H9 (cell line): ENCODE measurements at regions not wholly inside any gene's neighbourhood (a gene's known extent, or its start where the extent isn't known, plus 50 kb on each side); places are given as distances from the start of the nearest gene placed in this dataset.

Experiments
- DNase-seq: peaks from one replicate; pipeline ENCODE4 v3.0.0-alpha.2; 2017
- H2AFZ ChIP-seq: one replicate; pipeline ENCODE4 v1.6.1; 2013; ENCODE audit warnings: mild to moderate bottlenecking, low read length, control low read depth, moderate library complexity
- H2AK5ac ChIP-seq: 2 replicates; pipeline ENCODE4 v1.6.1; 2013; ENCODE audit warnings: low read length, control low read depth, mixed read lengths; ENCODE audit not compliant: insufficient read length
- H2BK120ac ChIP-seq: one replicate; pipeline ENCODE4 v1.6.1; 2013; ENCODE audit warnings: low read depth, mild to moderate bottlenecking, low read length, control low read depth, inconsistent platforms; ENCODE audit not compliant: poor library complexity, severe bottlenecking
- H2BK12ac ChIP-seq: 2 replicates; pipeline ENCODE4 v1.6.1; 2013; ENCODE audit warnings: low read length, control low read depth, mixed read lengths, low read depth; ENCODE audit not compliant: insufficient read length
- H2BK15ac ChIP-seq: 2 replicates; pipeline ENCODE4 v1.6.1; 2013; ENCODE audit warnings: low read depth, low read length, control low read depth
- H2BK20ac ChIP-seq: one replicate; pipeline ENCODE4 v1.6.1; 2013; ENCODE audit warnings: low read depth, mild to moderate bottlenecking, low read length, control low read depth, inconsistent platforms; ENCODE audit not compliant: poor library complexity, severe bottlenecking
- H2BK5ac ChIP-seq: 2 replicates; pipeline ENCODE4 v1.6.1; 2013; ENCODE audit warnings: low read length, control low read depth, mixed read lengths; ENCODE audit not compliant: insufficient read length
- H3K14ac ChIP-seq: 2 replicates; pipeline ENCODE4 v1.6.1; 2013; ENCODE audit warnings: low read length, control low read depth; ENCODE audit not compliant: insufficient read depth
- H3K18ac ChIP-seq: 2 replicates; pipeline ENCODE4 v1.6.1; 2013; ENCODE audit warnings: low read depth, mild to moderate bottlenecking, mixed read lengths, low read length, control low read depth; ENCODE audit not compliant: insufficient read length
- H3K23ac ChIP-seq: 2 replicates; pipeline ENCODE4 v1.6.1; 2013; ENCODE audit warnings: low read length, control low read depth, mixed read lengths, low read depth; ENCODE audit not compliant: insufficient read length
- H3K23me2 ChIP-seq: 2 replicates; pipeline ENCODE4 v1.6.1; 2013; ENCODE audit warnings: low read depth, mild to moderate bottlenecking, mixed read lengths, low read length, control low read depth; ENCODE audit not compliant: insufficient read length, poor library complexity, severe bottlenecking
- H3K27ac ChIP-seq: 2 replicates; pipeline ENCODE4 v1.5.1; 2013; ENCODE audit warnings: low read length, control low read depth, mixed read lengths, low read depth; ENCODE audit not compliant: insufficient read length
- H3K27me3 ChIP-seq: 2 replicates; pipeline ENCODE4 v1.6.1; 2013; ENCODE audit warnings: low read length, control low read depth, inconsistent platforms; ENCODE audit not compliant: insufficient read depth
- H3K4ac ChIP-seq: 2 replicates; pipeline ENCODE4 v1.6.1; 2013; ENCODE audit warnings: low read depth, mild to moderate bottlenecking, control low read depth, inconsistent platforms, low read length, moderate library complexity
- H3K4me1 ChIP-seq: 2 replicates; pipeline ENCODE4 v1.6.1; 2013; ENCODE audit warnings: low read length, control low read depth, inconsistent platforms; ENCODE audit not compliant: insufficient read depth
- H3K4me2 ChIP-seq: 2 replicates; pipeline ENCODE4 v1.6.1; 2013; ENCODE audit warnings: low read length, control low read depth, mixed read lengths; ENCODE audit not compliant: insufficient read length, insufficient read depth
- H3K56ac ChIP-seq: 2 replicates; pipeline ENCODE4 v1.6.1; 2013; ENCODE audit warnings: low read depth, mild to moderate bottlenecking, mixed read lengths, low read length, control low read depth; ENCODE audit not compliant: insufficient read length
- H3K79me1 ChIP-seq: 2 replicates; pipeline ENCODE4 v1.6.1; 2013; ENCODE audit warnings: low read depth, mild to moderate bottlenecking, moderate library complexity, low read length, control low read depth, inconsistent platforms; ENCODE audit not compliant: insufficient read depth, poor library complexity, severe bottlenecking
- H3K79me2 ChIP-seq: 2 replicates; pipeline ENCODE4 v1.6.1; 2013; ENCODE audit warnings: low read length, control low read depth, inconsistent platforms; ENCODE audit not compliant: insufficient read depth
- H3K9ac ChIP-seq: 2 replicates; pipeline ENCODE4 v1.6.1; 2013; ENCODE audit warnings: low read length, control low read depth, mixed read lengths; ENCODE audit not compliant: insufficient read length; ENCODE audit errors: extremely low read depth
- H3K9me3 ChIP-seq: one replicate; pipeline ENCODE4 v1.6.1; 2013; ENCODE audit warnings: low read depth, low read length, inconsistent platforms; ENCODE audit not compliant: control insufficient read depth
- H3T11ph ChIP-seq: one replicate; pipeline ENCODE4 v1.6.1; 2013; ENCODE audit warnings: mild to moderate bottlenecking, low read length, control low read depth, inconsistent platforms
- H4K20me1 ChIP-seq: one replicate; pipeline ENCODE4 v1.6.1; 2013; ENCODE audit not compliant: control insufficient read depth, insufficient read length, insufficient read depth
- H4K5ac ChIP-seq: 2 replicates; pipeline ENCODE4 v1.6.1; 2013; ENCODE audit warnings: low read depth, mild to moderate bottlenecking, mixed read lengths, low read length, control low read depth; ENCODE audit not compliant: insufficient read length
- H4K8ac ChIP-seq: replicated peaks from 2 replicates; pipeline ENCODE4 v1.6.1; 2013; ENCODE audit warnings: low read length, control low read depth, mixed read lengths, low read depth; ENCODE audit not compliant: insufficient read length
- H4K91ac ChIP-seq: 2 replicates; pipeline ENCODE4 v1.6.1; 2013; ENCODE audit warnings: low read depth, mild to moderate bottlenecking, moderate library complexity, mixed read lengths, low read length, control low read depth; ENCODE audit not compliant: insufficient read length
- H3K27ac Mint-ChIP-seq, 3 experiments: 2 replicates in 2 of 3; 3 replicates in 1 of 3; pipeline ENCODE4 v1.8.0; 2020 to 2021; ENCODE audit warnings: mixed read lengths in 3 of 3, mild to moderate bottlenecking in 1 of 3, moderate library complexity in 1 of 3
- H3K27me3 Mint-ChIP-seq: 2 replicates; pipeline ENCODE4 v1.8.0; 2021; ENCODE audit warnings: low read depth, mild to moderate bottlenecking, moderate library complexity, mixed read lengths
- H3K36me3 Mint-ChIP-seq, 3 experiments: 2 replicates in 2 of 3; 3 replicates in 1 of 3; pipeline ENCODE4 v1.8.0; 2020 to 2021; ENCODE audit warnings: low read depth in 3 of 3, mixed read lengths in 3 of 3; ENCODE audit not compliant: insufficient read depth in 1 of 3
- H3K4me1 Mint-ChIP-seq, 2 experiments: 2 replicates each; pipeline ENCODE4 v1.8.0; 2020; ENCODE audit warnings: mixed read lengths in 2 of 2
- H3K4me3 Mint-ChIP-seq, 2 experiments: 2 replicates in 1 of 2; 3 replicates in 1 of 2; pipeline ENCODE4 v1.8.0; 2020 to 2021; ENCODE audit warnings: mild to moderate bottlenecking in 2 of 2, mixed read lengths in 2 of 2, moderate library complexity in 1 of 2
- H3K9me3 Mint-ChIP-seq, 2 experiments: 2 replicates in 1 of 2; 3 replicates in 1 of 2; pipeline ENCODE4 v1.8.0; 2020; ENCODE audit warnings: mild to moderate bottlenecking in 2 of 2, mixed read lengths in 2 of 2, moderate library complexity in 1 of 2
- whole genome bisulfite sequencing: extraction: QIAGEN DNeasy Blood & Tissue Kit; methylation state at CpG from one replicate; pipeline ENCODE4 v1.1.7; 2013; ENCODE audit warnings: missing lambda C conversion rate, low lambda C conversion rate, mixed read lengths; ENCODE audit not compliant: insufficient read length; ENCODE audit errors: extremely low coverage; 5-methylcytosine and 5-hydroxymethylcytosine counted together
- TF ChIP-seq, protein P1 (sequence below): fragments of 200-600 bp; sonication (generic); conservative IDR thresholded peaks from 3 replicates; pipeline ENCODE4 v1.8.0; 2021; ENCODE audit warnings: antibody characterized with exemption, mild to moderate bottlenecking

DNA sequence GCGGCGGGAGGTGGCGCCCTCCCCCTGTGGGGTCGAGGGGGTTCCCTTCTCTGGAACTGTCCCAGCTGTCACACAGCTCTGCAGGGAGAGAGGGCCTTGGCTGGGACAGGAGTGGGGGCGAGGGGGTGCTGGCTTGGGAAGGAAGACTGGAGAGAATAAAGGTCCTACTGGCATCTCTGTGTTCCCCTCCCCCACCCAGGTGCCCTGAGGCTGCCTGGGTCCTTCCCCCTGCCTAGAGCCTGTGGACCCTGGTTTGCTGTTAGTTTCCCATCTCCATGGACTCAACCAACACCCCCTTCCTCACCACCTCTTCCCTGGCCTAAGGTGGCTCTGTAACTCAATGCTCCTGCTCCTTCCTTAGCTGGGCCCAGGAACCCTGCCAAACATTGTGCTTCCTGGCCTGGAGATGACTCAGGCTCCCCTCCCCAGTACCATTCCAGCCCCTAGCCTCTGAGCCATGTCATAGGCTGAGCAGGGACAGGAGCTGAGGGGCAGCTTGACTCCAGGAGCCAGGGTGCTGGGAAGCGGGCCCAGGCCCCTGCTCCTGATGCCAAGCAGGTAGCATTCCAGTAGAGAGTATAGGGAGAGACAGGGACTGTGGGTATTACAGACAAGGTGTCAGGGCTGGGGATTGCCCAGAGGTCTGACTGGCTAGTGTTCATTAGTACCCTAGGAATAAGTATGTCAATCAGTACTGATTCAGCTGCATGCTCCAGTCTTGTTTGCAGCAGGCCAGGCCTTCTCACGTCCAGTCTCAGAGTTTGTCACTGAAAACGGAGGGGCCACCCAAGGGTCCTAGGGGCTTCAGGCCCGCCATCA lies 100.7 kb downstream of the EFNB1 start:
- Mint-ChIP-seq H3K36me3 (peaks cover 0 to 4% (median 0%) of the 10 kb centered on the region in 3 experiments; a peak in 1 of 7 replicates), H3K4me3 (no peak overlapping the region), H3K4me1 (peaks cover 3 to 5% of the 10 kb centered on the region in 2 experiments; a peak in 2 of 4 replicates), H3K9me3 (peaks cover 44 to 45% of the 10 kb centered on the region in 2 experiments), H3K27me3 (peaks cover 1% of the 10 kb centered on the region; the same call in 1 of the 2 replicates), H3K27ac (no peak overlapping the region)
- H4K5ac ChIP-seq = no peak overlapping the region
- no peak overlapping the region for H3K14ac ChIP-seq
- no peak overlapping the region for H4K91ac ChIP-seq
- TF ChIP-seq, protein P1, sequence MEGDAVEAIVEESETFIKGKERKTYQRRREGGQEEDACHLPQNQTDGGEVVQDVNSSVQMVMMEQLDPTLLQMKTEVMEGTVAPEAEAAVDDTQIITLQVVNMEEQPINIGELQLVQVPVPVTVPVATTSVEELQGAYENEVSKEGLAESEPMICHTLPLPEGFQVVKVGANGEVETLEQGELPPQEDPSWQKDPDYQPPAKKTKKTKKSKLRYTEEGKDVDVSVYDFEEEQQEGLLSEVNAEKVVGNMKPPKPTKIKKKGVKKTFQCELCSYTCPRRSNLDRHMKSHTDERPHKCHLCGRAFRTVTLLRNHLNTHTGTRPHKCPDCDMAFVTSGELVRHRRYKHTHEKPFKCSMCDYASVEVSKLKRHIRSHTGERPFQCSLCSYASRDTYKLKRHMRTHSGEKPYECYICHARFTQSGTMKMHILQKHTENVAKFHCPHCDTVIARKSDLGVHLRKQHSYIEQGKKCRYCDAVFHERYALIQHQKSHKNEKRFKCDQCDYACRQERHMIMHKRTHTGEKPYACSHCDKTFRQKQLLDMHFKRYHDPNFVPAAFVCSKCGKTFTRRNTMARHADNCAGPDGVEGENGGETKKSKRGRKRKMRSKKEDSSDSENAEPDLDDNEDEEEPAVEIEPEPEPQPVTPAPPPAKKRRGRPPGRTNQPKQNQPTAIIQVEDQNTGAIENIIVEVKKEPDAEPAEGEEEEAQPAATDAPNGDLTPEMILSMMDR = no peak
- peaks cover 4% of the 10 kb centered on the region for H3K9me3 ChIP-seq
- no peak overlapping the region for H2AK5ac ChIP-seq
- no peak overlapping the region for H3K27ac ChIP-seq
- H3K23ac ChIP-seq = no peak overlapping the region
- no peak overlapping the region for H2BK120ac ChIP-seq
- no peaks in the 10 kb centered on the region for H4K20me1 ChIP-seq
- DNase-seq = no peak
- H3K23me2 ChIP-seq = no peaks in the 10 kb centered on the region
- H2BK5ac ChIP-seq = no peak overlapping the region
- no peak overlapping the region for H2BK20ac ChIP-seq
- H3K9ac ChIP-seq = no peak overlapping the region
- H3K4me2 ChIP-seq = no peak overlapping the region
- WGBS = no CpG with 5 or more reads among the region's 9 CpGs
- no peaks in the 10 kb centered on the region; the same call in 1 of the 2 replicates for H3K27me3 ChIP-seq
- H3K79me1 ChIP-seq = no peaks in the 10 kb centered on the region
- H2BK12ac ChIP-seq = no peak overlapping the region
- H3K79me2 ChIP-seq = no peaks in the 10 kb centered on the region
- H3K4ac ChIP-seq = no peak overlapping the region
- no peak overlapping the region for H2BK15ac ChIP-seq
- H3K56ac ChIP-seq = no peak overlapping the region
- no peaks in the 10 kb centered on the region; the same call in 1 of the 2 replicates for H3K4me1 ChIP-seq
- no peak overlapping the region for H3K18ac ChIP-seq
- no peak overlapping the region for H4K8ac ChIP-seq
- H3T11ph ChIP-seq = no peak overlapping the region
- no peak overlapping the region for H2AFZ ChIP-seq
